ENCODE measurements at regions not wholly inside any gene's neighbourhood (a gene's known extent, or its start where the extent isn't known, plus 50 kb on each side); places are given as distances from the start of the nearest gene placed in this dataset.

GRCh38 chr2:109070290-109070689 lies 58.7 kb upstream of the SH3RF3 start:
- no peak for ATAC-seq (replicated peaks in 1 of 2)
- Mint-ChIP-seq H3K9me3 (peaks cover 4 to 7% of the 10 kb centered on the region in 2 donors), H3K4me1 (ENCODE audit: low read depth) (no peaks in the 10 kb centered on the region), H3K27ac (no peak overlapping the region), H3K27me3 (ENCODE audit: low read depth) (no peaks in the 10 kb centered on the region), H3K4me3 (no peak overlapping the region), H3K36me3 (ENCODE audit: insufficient read depth in 2 of 2) (peaks cover 1 to 4% of the 10 kb centered on the region in 2 donors)
- DNase-seq, result no peak

GRCh38 chr2:109069331-109070194 lies 59.4 kb upstream of the SH3RF3 start:
- no peak for DNase-seq
- no peak for ATAC-seq (replicated peaks in 1 of 2)
- no peak overlapping the region for H3K27ac Mint-ChIP-seq
- H3K36me3 Mint-ChIP-seq (ENCODE audit: insufficient read depth in 2 of 2), result peaks cover 1 to 4% of the 10 kb centered on the region in 2 donors
- H3K4me3 Mint-ChIP-seq, result no peak overlapping the region
- H3K27me3 Mint-ChIP-seq (ENCODE audit: low read depth), result no peaks in the 10 kb centered on the region
- H3K9me3 Mint-ChIP-seq, result peaks cover 4 to 7% of the 10 kb centered on the region in 2 donors
- H3K4me1 Mint-ChIP-seq (ENCODE audit: low read depth), result no peaks in the 10 kb centered on the region

GRCh38 chr2:109068811-109069210 lies 60.2 kb upstream of the SH3RF3 start:
- DNase-seq (no peak), ATAC-seq (replicated peaks in 1 of 2) (no peak)
- Mint-ChIP-seq H3K36me3 (ENCODE audit: insufficient read depth in 2 of 2) (peaks cover 1 to 4% of the 10 kb centered on the region in 2 donors), H3K4me3 (no peak overlapping the region), H3K27me3 (ENCODE audit: low read depth) (no peaks in the 10 kb centered on the region), H3K4me1 (ENCODE audit: low read depth) (no peaks in the 10 kb centered on the region), H3K27ac (no peak overlapping the region), H3K9me3 (peaks cover 4 to 7% of the 10 kb centered on the region in 2 donors)

DNA sequence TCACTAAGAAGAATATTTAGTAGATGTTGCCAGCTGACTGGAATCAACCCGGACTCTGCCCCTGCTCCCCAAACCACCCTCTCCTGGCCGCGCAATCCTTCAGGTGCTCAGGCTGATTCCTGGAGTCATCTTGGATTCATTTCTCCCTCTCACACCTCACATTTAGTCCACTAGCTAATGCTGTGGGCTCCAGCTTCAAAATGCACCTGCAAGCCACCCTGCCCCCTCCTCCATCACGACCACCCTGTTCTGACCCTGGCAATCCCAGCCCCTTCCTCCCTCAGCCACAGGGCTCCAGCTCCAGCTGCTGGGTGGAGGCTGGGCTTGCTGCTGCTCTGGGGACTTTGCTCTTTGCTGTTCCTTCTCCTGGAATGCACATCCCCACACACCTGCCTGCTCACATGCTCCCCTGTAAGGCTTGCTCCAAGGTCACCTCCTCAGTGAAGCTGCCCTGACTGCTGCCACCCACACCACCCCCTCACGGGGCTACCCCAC lies 61.3 kb upstream of the SH3RF3 start:
- no peak overlapping the region for H3K27ac Mint-ChIP-seq
- no peak for DNase-seq
- H3K9me3 Mint-ChIP-seq, result peaks cover 1 to 3% of the 10 kb centered on the region in 2 donors
- H3K4me3 Mint-ChIP-seq, result no peak overlapping the region
- H3K36me3 Mint-ChIP-seq (ENCODE audit: insufficient read depth in 2 of 2), result peaks cover under 1 to 1% of the 10 kb centered on the region in 2 donors
- no peak for ATAC-seq (replicated peaks in 1 of 2)
- H3K27me3 Mint-ChIP-seq (ENCODE audit: low read depth), result no peaks in the 10 kb centered on the region
- peaks cover 8% of the 10 kb centered on the region for H3K4me1 Mint-ChIP-seq (ENCODE audit: low read depth)

GRCh38 chr2:109066917-109067597 lies 61.9 kb upstream of the SH3RF3 start:
- DNase-seq (no peak), ATAC-seq (replicated peaks in 1 of 2) (no peak)
- Mint-ChIP-seq H3K4me1 (ENCODE audit: low read depth) (peaks cover 8% of the 10 kb centered on the region), H3K4me3 (no peak overlapping the region), H3K36me3 (ENCODE audit: insufficient read depth in 2 of 2) (peaks cover 0 to 1% of the 10 kb centered on the region in 2 donors), H3K27me3 (ENCODE audit: low read depth) (no peaks in the 10 kb centered on the region), H3K27ac (no peak overlapping the region), H3K9me3 (peaks cover 0 to 2% of the 10 kb centered on the region in 2 donors)

GRCh38 chr2:109066501-109066900 lies 62.5 kb upstream of the SH3RF3 start:
- no peak for ATAC-seq (replicated peaks in 1 of 2)
- Mint-ChIP-seq H3K27me3 (ENCODE audit: low read depth) (no peaks in the 10 kb centered on the region), H3K27ac (no peak overlapping the region), H3K36me3 (ENCODE audit: insufficient read depth in 2 of 2) (peaks cover 0 to 1% of the 10 kb centered on the region in 2 donors), H3K4me1 (ENCODE audit: low read depth) (peaks cover 12% of the 10 kb centered on the region), H3K4me3 (no peak overlapping the region), H3K9me3 (peaks cover 0 to 2% of the 10 kb centered on the region in 2 donors)
- DNase-seq, result no peak

DNA sequence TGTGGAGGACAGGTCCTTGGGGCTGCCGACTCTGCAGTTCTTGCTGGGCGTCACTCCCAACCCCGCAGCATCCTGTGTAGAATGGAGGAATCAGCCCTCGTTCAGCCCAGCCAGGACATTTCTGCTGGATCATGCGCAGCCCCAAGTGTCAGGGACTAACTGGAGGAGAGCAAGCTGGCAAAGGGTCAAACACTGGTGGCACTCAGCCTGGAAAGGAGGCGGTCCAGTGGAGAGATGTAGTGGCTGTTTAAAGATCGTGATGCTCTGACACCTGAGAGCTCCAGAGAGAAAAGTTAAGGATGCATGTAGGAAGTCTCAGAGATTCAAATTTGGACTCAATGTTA lies 63.6 kb upstream of the SH3RF3 start:
- DNase-seq (no peak), ATAC-seq (replicated peaks in 1 of 2) (no peak)
- Mint-ChIP-seq H3K4me3 (no peak overlapping the region), H3K27ac (no peak overlapping the region), H3K9me3 (peaks cover 0 to 2% of the 10 kb centered on the region in 2 donors), H3K4me1 (ENCODE audit: low read depth) (peaks cover 13% of the 10 kb centered on the region), H3K27me3 (ENCODE audit: low read depth) (no peaks in the 10 kb centered on the region), H3K36me3 (ENCODE audit: insufficient read depth in 2 of 2) (peaks cover 0 to 1% of the 10 kb centered on the region in 2 donors)

GRCh38 chr2:109064660-109065390 lies 64.2 kb upstream of the SH3RF3 start:
- no peak for ATAC-seq (replicated peaks in 1 of 2)
- Mint-ChIP-seq H3K4me3 (no peak overlapping the region), H3K9me3 (peaks cover 0 to under 1% of the 10 kb centered on the region in 2 donors), H3K36me3 (ENCODE audit: insufficient read depth in 2 of 2) (peaks cover 0 to under 1% of the 10 kb centered on the region in 2 donors), H3K27me3 (ENCODE audit: low read depth) (no peaks in the 10 kb centered on the region), H3K27ac (no peak overlapping the region), H3K4me1 (ENCODE audit: low read depth) (peaks cover 18% of the 10 kb centered on the region)
- no peak for DNase-seq

GRCh38 chr2:109062859-109063700 lies 65.9 kb upstream of the SH3RF3 start:
- no peak for ATAC-seq (replicated peaks in 1 of 2)
- no peak for DNase-seq
- Mint-ChIP-seq H3K4me1 (ENCODE audit: low read depth) (peaks cover 24% of the 10 kb centered on the region), H3K27ac (no peak overlapping the region), H3K27me3 (ENCODE audit: low read depth) (no peaks in the 10 kb centered on the region), H3K36me3 (ENCODE audit: insufficient read depth in 2 of 2) (no peaks in the 10 kb centered on the region), H3K4me3 (no peak overlapping the region), H3K9me3 (no peaks in the 10 kb centered on the region)

DNA sequence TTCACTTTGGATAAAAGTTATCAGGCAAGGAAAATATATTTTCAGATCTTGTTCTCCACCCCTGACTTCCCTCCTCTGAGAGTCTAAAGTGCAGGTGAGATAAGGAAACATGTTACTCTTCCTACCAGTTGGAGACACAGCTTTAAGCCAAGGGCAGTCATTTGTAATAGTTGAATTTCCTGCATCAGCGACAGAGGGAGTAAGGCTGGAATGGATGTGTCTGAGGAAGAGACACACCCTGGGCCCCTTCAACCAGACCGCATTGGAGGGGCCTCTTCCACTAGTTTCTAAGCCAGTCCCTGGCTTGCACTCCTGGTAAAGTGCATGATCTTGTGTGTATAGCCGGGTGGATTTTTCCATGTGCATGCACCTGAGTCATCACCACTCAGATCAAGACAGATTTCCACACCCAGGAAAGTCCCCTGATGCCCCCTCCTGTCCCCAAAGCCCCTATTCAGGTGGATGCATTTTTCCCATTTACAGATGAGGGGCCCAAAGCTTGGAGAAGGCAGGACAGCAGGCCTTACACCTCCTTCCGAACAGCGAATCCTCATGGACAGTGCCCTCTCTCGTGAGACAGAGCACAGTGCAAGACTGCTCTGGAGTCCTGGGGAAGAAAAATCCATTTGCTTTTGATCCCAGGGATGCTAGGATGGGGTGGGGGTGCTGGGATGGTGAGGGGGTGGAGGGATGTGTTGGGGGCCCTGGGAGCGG lies 66.7 kb upstream of the SH3RF3 start:
- Mint-ChIP-seq H3K4me3 (no peak overlapping the region), H3K27me3 (ENCODE audit: low read depth) (no peaks in the 10 kb centered on the region), H3K27ac (no peak overlapping the region), H3K9me3 (no peaks in the 10 kb centered on the region), H3K4me1 (ENCODE audit: low read depth) (peaks cover 24% of the 10 kb centered on the region), H3K36me3 (ENCODE audit: insufficient read depth in 2 of 2) (no peaks in the 10 kb centered on the region)
- no peak for DNase-seq
- no peak for ATAC-seq (replicated peaks in 1 of 2)

DNA sequence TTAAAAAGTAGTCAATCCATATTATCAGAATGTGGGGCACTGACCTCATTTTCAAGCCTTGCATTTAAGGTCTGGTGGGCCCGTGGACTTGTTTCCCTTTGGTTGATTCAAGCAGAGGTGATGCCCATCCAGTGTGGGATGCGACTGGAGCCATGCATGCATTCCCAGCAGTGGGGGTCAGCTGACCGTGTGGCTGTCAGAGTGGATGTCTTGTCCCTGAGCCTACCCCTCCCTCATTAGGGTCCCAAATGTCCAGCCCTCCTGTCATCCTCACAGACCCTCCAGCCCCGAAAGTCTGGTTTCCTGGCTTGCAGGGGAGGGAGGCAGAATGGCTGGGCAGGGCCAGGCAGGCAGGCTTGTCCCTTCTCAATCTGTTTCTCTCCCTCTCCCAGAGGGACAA lies 67.3 kb upstream of the SH3RF3 start:
- Mint-ChIP-seq H3K27ac (no peak overlapping the region), H3K4me1 (ENCODE audit: low read depth) (peaks cover 24% of the 10 kb centered on the region), H3K36me3 (ENCODE audit: insufficient read depth in 2 of 2) (no peaks in the 10 kb centered on the region), H3K27me3 (ENCODE audit: low read depth) (no peaks in the 10 kb centered on the region), H3K4me3 (no peak overlapping the region), H3K9me3 (no peaks in the 10 kb centered on the region)
- DNase-seq, result no peak
- no peak for ATAC-seq (replicated peaks in 1 of 2)

GRCh38 chr2:109060496-109060895 lies 68.5 kb upstream of the SH3RF3 start:
- DNase-seq (no peak), ATAC-seq (replicated peaks in 1 of 2) (no peak)
- Mint-ChIP-seq H3K4me1 (ENCODE audit: low read depth) (peaks cover 24% of the 10 kb centered on the region), H3K27ac (no peak overlapping the region), H3K36me3 (ENCODE audit: insufficient read depth in 2 of 2) (no peaks in the 10 kb centered on the region), H3K27me3 (ENCODE audit: low read depth) (no peaks in the 10 kb centered on the region), H3K4me3 (no peak overlapping the region), H3K9me3 (no peaks in the 10 kb centered on the region)

Data from activated T-cell treated with anti-CD3 and anti-CD28 coated beads, Interleukin-2, amount 50 U/mL, for 72 hours (primary cell).